ENCODE measurements at regions not wholly inside any gene's neighbourhood (a gene's known extent, or its start where the extent isn't known, plus 50 kb on each side); places are given as distances from the start of the nearest gene placed in this dataset.

GRCh38 chr7:45363669-45364068 lies 206.1 kb downstream of the RAMP3 start:
- TF ChIP-seq EZH2phosphoT487 (IDR thresholded peaks at IDR 0.05), result no peak
- TF ChIP-seq EZH2 (IDR thresholded peaks at IDR 0.05), result no peak
- TF ChIP-seq CTCF (IDR thresholded peaks at IDR 0.05), result no peak

All from neural progenitor cell (in vitro differentiated cells).